Activated naive CD8-positive, alpha-beta T cell treated with anti-CD3 and anti-CD28 coated beads, Interleukin-2, amount 50 U/mL, for 16 hours (primary cell): ENCODE measurements at regions not wholly inside any gene's neighbourhood (a gene's known extent, or its start where the extent isn't known, plus 50 kb on each side); places are given as distances from the start of the nearest gene placed in this dataset.

Experiments used
- DNase-seq: peaks from one replicate; pipeline ENCODE4 v3.0.0-alpha.2; 2020; ENCODE audit warnings: low read depth, low spot score

GRCh38 chr4:108400309-108400708 lies 220.1 kb upstream of the RPL34 start:
- DNase-seq = no peak

DNA sequence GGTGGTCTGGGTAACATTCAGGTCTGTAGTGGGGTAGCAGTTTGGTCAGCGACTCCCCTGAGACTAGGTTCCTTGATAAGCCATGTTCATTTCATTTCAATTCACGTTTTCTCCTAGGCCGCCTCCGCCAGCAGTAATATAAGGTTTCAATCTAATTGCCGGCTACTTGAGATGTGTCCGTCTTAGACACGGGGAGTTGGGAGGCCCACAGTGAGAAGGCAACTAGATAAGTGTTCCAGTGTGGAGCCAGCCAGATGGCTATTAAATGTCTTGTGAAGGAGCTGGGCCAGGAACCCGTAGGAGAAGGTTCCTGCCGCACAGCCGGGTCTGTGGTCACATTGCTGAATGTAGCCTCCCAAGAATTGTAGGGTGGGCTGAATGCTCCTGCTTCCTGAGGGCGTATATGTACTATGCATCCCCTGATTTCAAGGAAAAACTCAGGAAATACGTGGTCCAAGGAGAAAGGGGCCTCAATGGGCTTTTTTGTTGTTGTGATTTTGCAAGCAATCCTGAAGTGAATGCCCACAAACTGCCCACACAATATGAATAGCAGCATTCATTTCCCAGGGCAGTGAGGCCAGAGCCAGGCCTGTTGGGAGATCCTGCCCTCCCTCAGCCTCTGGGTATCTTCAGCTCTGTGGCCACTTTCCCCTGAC lies 220.6 kb upstream of the RPL34 start:
- DNase-seq = no peak

- no peak for DNase-seq
Measured at GRCh38 chr4:108398836-108399235, 221.5 kb upstream of the RPL34 start.

- DNase-seq = no peak
Measured at GRCh38 chr4:108398316-108398715, 222.1 kb upstream of the RPL34 start.

DNA sequence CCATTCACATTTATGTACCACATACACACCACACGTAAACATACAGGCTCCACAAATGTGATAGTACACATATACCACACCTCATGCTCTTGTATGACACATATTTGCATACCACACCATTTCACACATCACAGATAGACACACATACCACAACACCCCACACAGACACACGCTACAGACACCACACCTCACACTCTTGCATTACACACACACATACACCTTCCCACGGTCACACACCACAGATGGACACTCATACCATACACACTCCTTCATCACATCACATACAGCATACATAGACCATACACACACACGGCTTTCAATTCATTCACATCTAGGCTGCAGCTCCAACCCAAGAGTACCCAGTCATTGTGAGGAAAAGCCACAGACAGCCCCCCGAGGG lies 222.5 kb upstream of the RPL34 start:
- DNase-seq = no peak

DNA sequence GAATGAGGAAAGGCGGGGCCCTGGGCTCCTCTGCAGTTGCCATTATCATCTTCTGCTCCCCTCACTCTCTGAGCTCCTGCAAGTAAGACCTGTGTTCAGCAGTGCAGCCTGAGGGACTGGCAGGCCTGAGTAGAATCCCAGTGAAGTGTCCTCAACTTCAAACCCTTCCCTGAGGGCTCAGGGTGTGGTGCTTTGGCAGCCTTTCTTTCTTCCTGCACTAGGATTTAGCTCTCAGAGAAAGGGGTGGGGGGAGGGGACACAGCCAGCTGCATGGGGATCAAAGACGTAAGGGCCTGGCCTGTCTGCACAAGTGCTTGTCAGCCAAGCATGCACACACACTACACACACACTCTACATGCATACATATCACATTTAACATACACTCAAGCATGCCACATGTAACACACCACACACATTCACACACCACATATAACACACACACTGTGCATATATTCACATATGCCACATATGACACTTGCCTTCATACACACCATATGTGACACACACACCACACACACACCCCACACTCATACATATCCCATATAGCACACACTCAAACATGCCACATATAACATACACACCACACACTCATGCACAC lies 223.4 kb upstream of the RPL34 start:
- no peak for DNase-seq

GRCh38 chr4:108395786-108396185 lies 224.6 kb upstream of the RPL34 start:
- no peak for DNase-seq

DNA sequence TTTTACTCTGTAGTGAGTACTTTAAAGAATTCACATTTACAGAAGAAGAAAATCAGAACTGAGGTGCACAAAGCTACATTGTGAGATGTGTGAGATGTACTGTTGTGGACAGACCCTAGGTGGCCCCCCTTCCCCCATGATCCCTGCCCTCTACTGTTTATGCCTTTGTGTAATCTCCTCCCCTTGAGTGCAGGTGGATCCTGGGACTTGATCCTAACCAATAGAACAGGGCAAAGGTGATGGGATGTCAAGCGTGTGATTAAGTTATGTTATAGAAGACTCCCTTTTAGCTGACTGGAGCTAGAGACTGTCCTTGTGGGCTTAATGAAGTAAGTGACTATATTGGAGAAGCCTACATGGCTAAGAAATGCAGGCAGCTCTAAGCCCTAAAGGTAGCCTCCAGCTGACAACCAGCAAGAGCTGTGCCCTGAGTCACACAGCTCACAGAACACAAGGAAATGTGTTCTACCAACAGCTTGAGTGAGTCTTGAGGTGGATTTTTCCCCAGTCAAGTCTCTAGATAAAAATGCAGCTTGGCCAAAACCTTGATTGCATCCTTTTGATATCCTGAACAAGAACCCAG lies 225.2 kb upstream of the LEF1 start:
- no peak for DNase-seq

DNA sequence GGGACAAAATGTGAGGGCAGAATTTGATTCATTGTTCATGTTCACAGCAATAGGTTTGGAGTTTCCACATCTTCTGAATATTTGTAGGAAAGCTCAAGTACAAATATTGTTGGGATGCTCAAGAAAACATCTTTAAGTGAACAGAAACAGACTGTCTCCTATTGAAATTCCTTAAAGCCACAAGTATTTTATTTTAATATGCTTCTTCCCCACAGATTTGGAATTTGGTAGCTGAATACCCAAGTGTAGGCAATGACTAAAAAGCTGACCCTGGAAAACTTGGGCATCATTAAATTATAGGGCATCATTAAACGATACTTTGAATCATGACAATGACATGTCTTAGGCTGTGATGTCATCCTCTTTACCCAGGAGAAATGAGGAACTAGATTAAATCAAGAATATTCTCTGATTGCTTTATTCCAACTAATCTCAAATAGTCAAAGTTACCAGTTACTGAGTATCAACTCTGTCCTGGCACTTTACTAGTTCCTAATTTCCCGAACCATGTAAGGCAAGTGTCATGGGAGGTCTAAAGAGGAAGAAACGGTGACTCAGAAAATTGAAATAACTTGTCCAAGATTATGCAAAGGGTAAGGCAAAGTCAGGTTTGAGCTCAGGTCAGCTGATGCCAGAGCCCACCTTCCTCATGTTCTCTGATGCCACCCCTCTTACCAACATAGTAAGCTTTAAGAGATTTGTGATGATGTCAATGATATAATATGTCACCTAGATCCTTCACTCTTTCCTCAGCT lies 223.1 kb upstream of the LEF1 start:
- no peak for DNase-seq

GRCh38 chr4:108385076-108385475 lies 216.3 kb upstream of the LEF1 start:
- no peak for DNase-seq

GRCh38 chr4:108384544-108384943 lies 215.8 kb upstream of the LEF1 start:
- no peak for DNase-seq

DNA sequence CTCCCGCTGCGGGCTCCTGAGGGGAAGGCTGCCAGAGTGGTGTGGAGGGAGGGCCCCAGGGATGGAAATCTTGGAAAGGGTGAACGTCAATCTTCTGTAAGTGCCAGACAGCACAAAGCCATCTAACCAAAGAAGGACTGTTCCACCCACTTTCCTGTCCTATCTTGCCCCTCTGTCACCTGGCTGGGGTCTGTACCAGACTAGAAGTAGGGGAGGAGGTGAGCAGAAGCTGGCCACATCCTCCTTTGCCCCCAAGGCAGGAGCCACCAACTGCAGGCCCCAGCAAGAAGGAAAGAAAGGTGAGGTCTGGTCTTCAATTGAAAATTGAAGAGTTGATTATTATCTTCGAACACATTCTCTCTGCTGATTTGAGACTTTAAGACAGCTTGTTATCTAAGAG lies 214.4 kb upstream of the LEF1 start:
- DNase-seq = no peak

- no peak for DNase-seq
Measured at GRCh38 chr4:108382751-108383150, 214.0 kb upstream of the LEF1 start.

GRCh38 chr4:108378164-108378563 lies 209.4 kb upstream of the LEF1 start:
- DNase-seq = no peak

GRCh38 chr4:108377021-108377420 lies 208.3 kb upstream of the LEF1 start:
- no peak for DNase-seq

DNA sequence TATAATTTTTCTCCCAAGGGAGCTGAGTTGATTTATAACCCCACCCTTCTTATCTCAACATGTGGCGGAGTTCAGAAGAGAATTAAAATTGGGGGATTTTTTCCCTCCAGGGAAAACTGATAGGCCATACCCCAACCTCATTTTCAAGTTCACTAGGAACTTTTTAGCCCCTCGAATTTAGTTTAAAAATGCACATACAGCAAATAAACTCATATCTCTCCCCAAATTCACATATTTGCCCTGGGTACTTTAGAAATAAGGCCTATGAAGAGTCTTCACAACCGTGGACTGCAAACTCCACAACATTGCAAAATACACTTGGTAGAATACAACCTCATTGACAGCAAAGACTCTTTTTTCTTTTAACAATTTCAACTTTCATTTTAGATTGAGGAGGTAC lies 206.7 kb upstream of the LEF1 start:
- DNase-seq = no peak

- DNase-seq = no peak
Measured at GRCh38 chr4:108372681-108373080, 203.9 kb upstream of the LEF1 start.

DNA sequence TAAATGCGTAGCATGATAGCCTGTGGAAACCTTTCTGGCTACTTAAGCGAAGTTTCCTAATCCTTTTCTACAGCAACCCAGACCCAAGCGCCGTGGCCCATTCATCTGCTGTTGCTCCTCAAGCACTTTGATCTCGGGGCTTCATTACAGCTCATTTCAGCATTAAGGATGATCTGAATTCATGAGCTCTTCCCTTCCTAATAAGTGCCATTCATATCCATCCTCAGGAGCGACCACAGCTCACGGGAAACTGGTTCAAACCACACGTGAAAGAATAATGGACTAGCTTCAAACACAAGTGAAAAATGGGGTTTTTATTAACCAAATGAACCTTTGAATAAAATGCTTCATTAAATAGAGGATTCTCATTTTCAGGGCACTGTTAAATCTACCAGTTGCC lies 202.6 kb upstream of the LEF1 start:
- DNase-seq = no peak

DNA sequence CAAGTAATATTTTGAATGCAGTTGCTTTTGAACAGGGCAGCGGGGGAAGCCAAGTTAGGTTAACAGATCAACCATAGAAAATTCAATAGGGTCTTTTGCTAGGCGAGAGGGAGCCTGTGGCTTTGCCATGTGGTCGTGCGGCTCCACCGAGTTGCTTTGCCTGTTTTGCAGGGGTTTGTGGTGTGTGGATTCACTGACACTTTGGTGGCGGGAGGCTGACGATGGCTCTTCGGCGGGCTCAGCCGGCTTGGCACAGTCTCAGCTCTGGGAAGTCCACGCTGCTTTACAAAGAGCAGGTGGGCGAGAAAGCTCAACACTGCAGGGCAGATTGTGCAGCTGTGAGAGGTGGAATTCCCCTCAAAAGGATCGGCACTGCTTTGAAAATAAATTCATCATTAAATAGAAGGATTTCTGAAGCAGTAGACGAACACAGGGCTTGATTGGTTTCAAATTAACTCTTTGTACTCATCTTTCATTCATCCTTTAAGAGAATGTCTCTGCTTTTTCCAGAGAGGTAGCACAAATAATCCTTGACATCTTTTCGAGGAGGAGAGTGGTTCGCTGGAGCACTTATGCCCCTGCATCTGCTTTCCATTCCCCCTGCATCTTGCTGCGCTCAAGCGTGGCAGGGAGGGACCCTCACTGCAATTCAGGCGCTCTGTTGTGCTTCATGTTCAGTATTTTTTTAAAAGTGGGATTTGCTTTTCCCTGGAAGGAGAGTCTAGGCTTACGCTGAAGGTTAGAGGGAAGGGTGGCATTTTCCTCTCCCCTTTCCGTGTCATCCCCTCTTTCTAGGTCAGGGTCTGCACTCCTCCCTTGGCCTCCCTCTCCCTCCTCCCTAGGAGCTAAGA lies 201.8 kb upstream of the LEF1 start:
- peak; percentile 36 for DNase-seq

- no peak for DNase-seq
Measured at GRCh38 chr4:108369035-108369655, 200.4 kb upstream of the LEF1 start.

DNA sequence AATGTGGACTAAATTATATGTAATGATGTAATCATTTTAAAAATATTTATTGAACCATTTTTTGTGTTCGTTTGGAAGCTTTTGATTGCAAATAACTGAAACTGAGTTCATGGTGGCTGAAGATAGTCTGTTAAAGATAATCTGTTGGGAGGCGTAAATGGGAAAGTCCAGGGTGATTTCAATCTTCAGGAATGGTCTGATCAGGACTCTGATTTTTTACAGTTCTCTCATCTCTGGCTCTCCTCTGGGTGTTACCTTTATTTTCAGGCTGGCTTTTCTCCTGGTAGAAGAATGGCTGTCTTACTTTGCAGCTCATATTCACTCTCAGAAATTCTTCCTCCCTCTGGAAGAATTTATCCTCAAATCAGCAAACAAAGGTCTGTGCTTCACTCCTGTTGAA lies 199.0 kb upstream of the LEF1 start:
- DNase-seq = no peak
